GM12874 (cell line): ENCODE measurements at regions not wholly inside any gene's neighbourhood (a gene's known extent, or its start where the extent isn't known, plus 50 kb on each side); places are given as distances from the start of the nearest gene placed in this dataset.

Experiments used
- CTCF ChIP-seq: IDR thresholded peaks from 2 replicates; pipeline ENCODE4 v1.5.1; 2011; ENCODE audit warnings: low read depth, mild to moderate bottlenecking, control low read depth, low read length, moderate library complexity; ENCODE audit not compliant: insufficient read depth

- TF ChIP-seq CTCF, result no peak
Observed at GRCh38 chr3:132205609-132206008, 111.6 kb upstream of the ACP3 start.

DNA sequence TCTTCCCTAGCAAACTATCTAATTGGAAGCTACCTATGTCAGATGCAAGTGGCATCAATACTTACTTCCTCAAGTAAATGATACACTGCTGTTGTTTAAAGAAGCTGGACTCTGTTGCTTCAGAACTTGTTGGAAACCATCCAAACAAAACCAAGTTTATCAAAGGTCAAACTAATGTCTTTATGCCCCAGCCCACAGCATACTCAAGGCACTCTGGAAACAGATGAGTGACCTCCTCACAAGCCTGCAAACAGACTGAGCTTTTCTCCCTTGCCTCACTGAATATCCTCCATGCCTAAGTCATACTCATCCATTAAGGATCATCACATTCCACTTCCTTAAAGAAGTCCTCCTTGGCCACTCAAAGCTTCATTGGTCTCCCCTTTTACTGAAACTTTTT, 107.4 kb upstream of the ACP3 start:
- no peak for TF ChIP-seq CTCF

DNA sequence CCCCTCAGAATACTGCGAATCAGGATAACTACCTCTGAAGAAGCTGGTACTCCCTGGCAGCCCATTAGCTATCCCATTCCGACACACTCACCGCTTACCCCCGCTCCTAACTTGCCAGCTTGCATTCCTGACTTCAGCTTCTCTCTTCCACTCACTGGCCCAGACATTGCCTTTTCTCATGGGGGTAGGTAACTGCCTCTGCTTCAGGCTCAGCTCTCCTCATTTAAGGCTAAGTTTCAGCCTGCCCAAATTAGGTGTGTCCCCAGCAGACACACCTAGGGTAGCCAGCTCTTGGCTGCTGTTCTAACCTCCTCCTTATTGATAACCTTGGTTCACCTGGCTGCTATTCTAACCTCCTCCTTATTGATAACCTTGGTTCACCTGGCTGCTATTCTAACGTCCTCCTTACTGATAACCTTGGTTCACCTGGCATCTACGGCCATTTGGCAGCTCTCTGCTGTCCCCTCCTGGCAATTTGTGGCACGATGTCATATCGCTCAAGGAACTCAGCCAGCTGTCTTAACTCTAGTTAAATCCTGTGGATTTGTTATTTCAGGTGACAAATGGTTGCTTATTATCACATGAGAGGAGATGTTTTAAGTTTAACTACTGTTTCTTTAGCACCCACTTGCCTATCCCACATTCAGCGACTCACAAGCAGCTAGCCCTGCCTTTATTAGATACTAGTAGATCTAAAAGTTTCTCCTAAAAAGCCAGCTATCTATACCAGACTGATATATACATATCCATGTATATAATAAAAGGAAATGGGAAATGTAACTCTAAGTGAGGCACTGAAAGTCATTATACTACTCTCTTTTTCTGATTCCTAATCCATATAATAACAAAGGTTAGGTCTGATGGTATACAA, 106.5 kb upstream of the ACP3 start:
- TF ChIP-seq CTCF, result peak; percentile 74

DNA sequence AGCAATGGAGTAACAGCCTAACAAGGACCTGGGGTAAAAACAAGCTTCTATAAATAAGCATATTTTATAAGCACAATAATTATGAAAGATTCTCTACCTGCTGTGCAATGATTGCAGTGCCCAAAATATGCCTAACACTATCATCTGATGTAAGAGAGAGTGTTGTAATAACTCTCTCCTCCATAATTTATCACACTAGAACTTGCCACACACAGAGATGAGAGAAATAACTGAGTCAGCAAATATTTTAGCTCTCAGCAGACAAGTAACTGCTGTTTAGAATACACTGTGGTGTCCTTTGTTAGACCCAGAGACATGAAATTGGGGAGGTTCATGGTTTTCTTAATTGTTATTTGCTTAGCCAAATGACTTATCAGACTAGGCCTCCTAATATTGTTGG, 105.3 kb upstream of the ACP3 start:
- TF ChIP-seq CTCF, result no peak

GRCh38 chr3:132218817-132219755, 98.1 kb upstream of the ACP3 start:
- no peak for TF ChIP-seq CTCF

GRCh38 chr3:132220986-132221385, 96.2 kb upstream of the ACP3 start:
- no peak for TF ChIP-seq CTCF

DNA sequence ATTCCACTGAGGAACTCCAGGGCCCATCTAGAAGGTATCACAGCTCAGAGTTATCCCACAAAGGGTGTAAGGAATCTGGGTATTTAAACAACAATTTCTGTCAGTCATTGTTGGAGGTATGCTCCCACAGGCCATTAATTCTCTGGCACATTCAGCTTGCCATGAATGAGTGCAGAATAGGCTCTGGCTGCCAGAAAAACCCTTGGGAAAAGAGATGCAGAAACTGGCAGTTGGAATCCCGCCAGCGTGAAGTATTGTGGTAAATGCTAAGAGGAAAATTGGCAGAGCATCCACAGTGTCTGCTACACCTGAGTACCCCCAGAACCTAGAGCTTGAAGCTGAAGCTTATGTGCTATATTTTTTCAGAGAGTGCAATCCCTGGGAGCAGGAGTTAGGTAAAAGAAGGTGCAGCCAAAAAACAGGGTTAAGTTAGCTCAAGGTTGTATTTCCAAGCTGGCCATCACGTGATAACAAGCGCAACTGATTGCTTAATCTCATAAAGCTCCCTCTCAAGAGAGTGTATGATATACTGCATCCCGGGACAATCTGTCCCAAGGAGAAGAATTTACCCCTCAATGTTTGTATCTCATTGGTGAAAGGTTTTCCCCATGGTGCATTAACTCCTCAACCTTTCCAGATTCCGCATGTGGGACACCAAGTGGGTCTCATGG, 94.2 kb upstream of the ACP3 start:
- no peak for TF ChIP-seq CTCF
